OCI-LY7 (cell line): ENCODE measurements at regions not wholly inside any gene's neighbourhood (a gene's known extent, or its start where the extent isn't known, plus 50 kb on each side); places are given as distances from the start of the nearest gene placed in this dataset.

Experiments used
- BruUV-seq: library from RNA; stranded (reverse); fragments of 400-500 nt; replicated peaks from 2 replicates; lab custom pipeline; 2021; lab: Mats Ljungman, UMichigan
- CTCF ChIA-PET: fragments of 300-600 bp; sonication (Branson Sonifier 250); formaldehyde crosslinking; loops from one replicate; lab custom pipeline; 2022; ENCODE audit warnings: antibody characterized with exemption; ENCODE audit not compliant: unreplicated experiment; lab: Charles Lee
- POLR2A ChIA-PET: fragments of 300-600 bp; sonication (Branson Sonifier 250); formaldehyde crosslinking; loops from one replicate; lab custom pipeline; 2022; ENCODE audit warnings: antibody characterized with exemption; lab: Charles Lee
- DNase-seq: peaks from one replicate; pipeline ENCODE4 v3.0.0-alpha.2; 2015; ENCODE audit warnings: low spot score
- H2AFZ ChIP-seq: fragments of 200-600 bp; sonication (generic), shearing (Covaris generic); 2 replicates; pipeline ENCODE4 v1.6.1; 2014; ENCODE audit warnings: mild to moderate bottlenecking, antibody characterized with exemption, low read length, moderate library complexity
- H3K27ac ChIP-seq: fragments of 200-600 bp; sonication (generic); 2 replicates; pipeline ENCODE4 v1.5.1; 2014; ENCODE audit warnings: mixed run types, low read depth, mild to moderate bottlenecking, moderate library complexity, low read length, inconsistent platforms; ENCODE audit not compliant: poor library complexity, severe bottlenecking
- H3K36me3 ChIP-seq: fragments of 200-600 bp; sonication (generic); 2 replicates; pipeline ENCODE4 v1.6.1; 2014; ENCODE audit warnings: mild to moderate bottlenecking, antibody characterized with exemption, low read length, moderate library complexity, mixed read lengths; ENCODE audit not compliant: insufficient read depth
- H3K4me1 ChIP-seq: fragments of 200-600 bp; sonication (generic); 2 replicates; pipeline ENCODE4 v1.5.1; 2014; ENCODE audit warnings: mild to moderate bottlenecking, low read length; ENCODE audit not compliant: insufficient read depth, poor library complexity, severe bottlenecking
- H3K4me2 ChIP-seq: fragments of 200-600 bp; sonication (generic); 2 replicates; pipeline ENCODE4 v1.6.1; 2014; ENCODE audit warnings: mild to moderate bottlenecking, low read length
- H3K4me3 ChIP-seq: fragments of 200-600 bp; sonication (generic); 2 replicates; pipeline ENCODE4 v1.5.1; 2014; ENCODE audit warnings: mild to moderate bottlenecking, low read depth, low read length; ENCODE audit not compliant: poor library complexity, severe bottlenecking
- H3K79me2 ChIP-seq: fragments of 200-600 bp; sonication (generic); 2 replicates; pipeline ENCODE4 v1.6.1; 2016; ENCODE audit warnings: low read depth, mild to moderate bottlenecking, low read length, moderate library complexity, mixed read lengths; ENCODE audit not compliant: insufficient read depth
- H3K9me2 ChIP-seq: fragments of 200-600 bp; sonication (generic); 2 replicates; pipeline ENCODE4 v1.6.1; 2016; ENCODE audit warnings: mild to moderate bottlenecking, low read length, mixed read lengths; ENCODE audit not compliant: insufficient read depth
- H3K9me3 ChIP-seq: fragments of 200-600 bp; sonication (generic); 2 replicates; pipeline ENCODE4 v1.6.1; 2014; ENCODE audit warnings: mild to moderate bottlenecking, mixed run types, low read length, mixed read lengths
- H4K20me1 ChIP-seq: fragments of 200-600 bp; sonication (generic); 2 replicates; pipeline ENCODE4 v1.6.1; 2014; ENCODE audit warnings: mild to moderate bottlenecking, antibody characterized with exemption, low read length, moderate library complexity, mixed read lengths; ENCODE audit not compliant: insufficient read depth
- CTCF ChIP-seq: fragments of 200-600 bp; sonication (generic); conservative IDR thresholded peaks from 2 replicates; pipeline ENCODE4 v1.5.1; 2014; ENCODE audit warnings: mild to moderate bottlenecking, antibody characterized with exemption, low read length, moderate library complexity, mixed read lengths
- EZH2phosphoT487 ChIP-seq: fragments of 200-600 bp; sonication (generic); IDR thresholded peaks from 2 replicates; pipeline ENCODE4 v1.6.1; 2018; ENCODE audit warnings: low read depth, borderline replicate concordance, mild to moderate bottlenecking, mixed run types, antibody characterized with exemption, low read length, moderate library complexity, mixed read lengths
- intact Hi-C: fragments of 100-400 bp; cut with micrococcal nuclease; formaldehyde crosslinking; loops from one replicate; pipeline ENCODE4 v1.10.0; 2022; ENCODE audit not compliant: unreplicated experiment

- CTCF ChIA-PET = no interaction called here
- intact Hi-C loops = no loop called here
- no peak for DNase-seq
- Histone ChIP-seq H3K36me3 (no peaks in the 10 kb centered on the region), H3K4me2 (no peak overlapping the region), H3K27ac (no peak overlapping the region), H2AFZ (no peak overlapping the region), H3K9me2 (no peaks in the 10 kb centered on the region), H4K20me1 (no peaks in the 10 kb centered on the region), H3K4me3 (no peak overlapping the region), H3K4me1 (no peaks in the 10 kb centered on the region), H3K79me2 (no peaks in the 10 kb centered on the region), H3K9me3 (no peaks in the 10 kb centered on the region)
- POLR2A ChIA-PET = interaction anchor here (0.5 kb wide), 1 partner anchor 1538 kb away, joined by 4 read pairs; no protein-coding TSS in a partner anchor
- no peak for TF ChIP-seq EZH2phosphoT487
- no peak for TF ChIP-seq CTCF
- no TSS peak for BruUV-seq
Measured at GRCh38 chr2:152874955-152875354, 156.5 kb downstream of the ARL6IP6 start.

GRCh38 chr2:152870239-152870638, 151.8 kb downstream of the ARL6IP6 start:
- Histone ChIP-seq H3K4me1 (no peaks in the 10 kb centered on the region), H3K9me3 (no peaks in the 10 kb centered on the region), H3K79me2 (no peaks in the 10 kb centered on the region), H3K36me3 (no peaks in the 10 kb centered on the region), H3K4me2 (no peak overlapping the region), H3K27ac (no peak overlapping the region), H2AFZ (no peak overlapping the region), H3K9me2 (no peaks in the 10 kb centered on the region), H3K4me3 (no peak overlapping the region), H4K20me1 (no peaks in the 10 kb centered on the region)
- no peak for TF ChIP-seq EZH2phosphoT487
- TF ChIP-seq CTCF = no peak
- CTCF ChIA-PET = no interaction called here
- BruUV-seq = no TSS peak
- DNase-seq = no peak
- POLR2A ChIA-PET = no interaction called here
- intact Hi-C loops = no loop called here

GRCh38 chr2:152867397-152867796, 149.0 kb downstream of the ARL6IP6 start:
- no peaks in the 10 kb centered on the region for H3K9me2 ChIP-seq
- H3K9me3 ChIP-seq = no peaks in the 10 kb centered on the region
- H3K4me2 ChIP-seq = no peak overlapping the region
- H3K4me1 ChIP-seq = no peaks in the 10 kb centered on the region
- intact Hi-C loops = no loop called here
- H2AFZ ChIP-seq = no peak overlapping the region
- ChIA-PET POLR2A (no interaction called here), CTCF (no interaction called here)
- no peaks in the 10 kb centered on the region for H3K36me3 ChIP-seq
- no TSS peak for BruUV-seq
- H3K27ac ChIP-seq = no peak overlapping the region
- no peak overlapping the region for H3K4me3 ChIP-seq
- H3K79me2 ChIP-seq = no peaks in the 10 kb centered on the region
- DNase-seq = no peak
- no peaks in the 10 kb centered on the region for H4K20me1 ChIP-seq
- no peak for TF ChIP-seq CTCF
- TF ChIP-seq EZH2phosphoT487 = no peak
